NCI-H345 treated with DMSO at 0.1 percent for 48 hours (cell line): ENCODE measurements at regions not wholly inside any gene's neighbourhood (a gene's known extent, or its start where the extent isn't known, plus 50 kb on each side); places are given as distances from the start of the nearest gene placed in this dataset.

ENCODE experiments used
- DNase-seq: peaks from one replicate; lab custom pipeline; 2025; ENCODE audit not compliant: unreplicated experiment; lab: John Stamatoyannopoulos, UW

DNA sequence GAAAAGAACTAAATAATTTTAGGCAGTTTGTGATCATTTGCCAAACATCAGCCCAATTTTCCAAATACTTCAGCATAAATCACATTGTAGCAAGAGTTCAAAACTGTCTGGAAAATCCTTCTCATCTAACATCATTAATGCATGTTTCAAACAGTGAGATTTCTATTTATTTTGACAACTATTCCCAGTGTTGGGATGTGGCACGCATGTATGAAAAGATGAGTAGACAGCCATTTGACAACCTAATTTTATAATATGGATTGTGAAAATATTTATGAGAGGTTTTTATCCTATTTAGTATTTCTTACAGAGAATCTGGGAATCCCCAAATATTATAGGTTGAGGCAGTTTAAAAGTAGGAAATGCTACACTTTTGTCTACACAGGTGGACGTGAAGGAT is 357.6 kb upstream of the ARID1B start:
- DNase-seq, result no peak

GRCh38 chr6:156418253-156418652 is 358.9 kb upstream of the ARID1B start:
- no peak for DNase-seq

- no peak for DNase-seq
These were observed 360.8 kb upstream of the ARID1B start for GRCh38 chr6:156416391-156416790.

DNA sequence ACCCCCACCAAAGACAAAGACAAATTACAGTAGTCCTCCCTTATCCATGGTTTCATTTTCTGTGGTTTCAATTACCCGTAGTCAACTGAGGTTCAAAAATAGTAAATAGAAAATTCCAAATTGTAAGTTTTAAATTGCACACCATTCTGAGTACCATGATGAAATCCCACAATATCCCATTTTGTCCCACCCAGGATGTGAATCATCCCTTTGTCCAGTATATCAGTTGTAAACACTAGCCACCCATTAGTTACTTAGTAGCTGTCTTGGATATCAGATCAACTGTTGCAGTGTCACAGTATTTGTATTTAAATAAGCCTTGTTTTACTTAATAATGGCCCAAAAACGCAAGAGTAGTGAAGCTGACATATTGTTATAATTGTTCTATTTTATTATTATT is 364.0 kb upstream of the ARID1B start:
- DNase-seq, result no peak

GRCh38 chr6:156410649-156411048 is 366.5 kb upstream of the ARID1B start:
- DNase-seq, result no peak

- DNase-seq, result no peak
These were observed 368.5 kb upstream of the ARID1B start for GRCh38 chr6:156408655-156409054.

- no peak for DNase-seq
These were observed 369.8 kb upstream of the ARID1B start for GRCh38 chr6:156407334-156407733.

DNA sequence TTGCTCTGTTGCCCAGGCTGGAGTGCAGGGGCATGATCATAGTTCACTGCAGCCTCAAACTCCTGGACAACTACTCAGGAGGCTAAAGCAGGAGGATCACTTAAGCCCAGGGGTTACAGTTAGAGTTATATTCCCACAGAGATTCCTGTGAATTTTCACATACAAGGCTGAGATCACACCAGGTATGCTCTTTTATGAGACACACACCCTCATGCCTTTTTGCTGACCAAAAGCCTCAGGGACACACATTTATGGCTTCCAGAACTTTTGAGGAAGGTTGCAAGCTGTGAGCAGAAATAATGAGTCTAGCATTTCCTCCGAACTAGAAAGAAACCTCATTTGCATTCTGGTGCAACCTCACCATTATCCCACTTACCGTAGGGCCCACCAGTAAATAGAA is 370.5 kb upstream of the ARID1B start:
- DNase-seq, result no peak

DNA sequence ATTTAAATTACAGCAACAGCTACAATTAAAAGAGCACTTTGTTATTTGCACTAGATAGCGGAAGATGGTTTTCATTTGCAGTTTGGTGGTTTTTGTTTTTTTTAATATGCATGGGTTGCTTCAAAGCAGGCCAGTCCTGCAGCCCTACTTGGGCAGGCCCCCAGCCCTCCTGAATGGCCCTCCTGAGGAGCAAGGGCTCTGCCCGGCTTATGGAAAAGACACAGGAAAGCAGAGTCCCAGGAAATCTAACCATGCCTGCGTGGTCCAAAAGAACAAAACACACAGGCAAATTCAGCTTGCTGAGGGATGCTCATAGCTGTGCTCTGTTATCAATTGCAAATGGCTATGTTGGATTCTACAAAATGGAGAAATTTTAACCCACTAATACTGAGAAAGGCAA is 371.1 kb upstream of the ARID1B start:
- DNase-seq, result no peak

DNA sequence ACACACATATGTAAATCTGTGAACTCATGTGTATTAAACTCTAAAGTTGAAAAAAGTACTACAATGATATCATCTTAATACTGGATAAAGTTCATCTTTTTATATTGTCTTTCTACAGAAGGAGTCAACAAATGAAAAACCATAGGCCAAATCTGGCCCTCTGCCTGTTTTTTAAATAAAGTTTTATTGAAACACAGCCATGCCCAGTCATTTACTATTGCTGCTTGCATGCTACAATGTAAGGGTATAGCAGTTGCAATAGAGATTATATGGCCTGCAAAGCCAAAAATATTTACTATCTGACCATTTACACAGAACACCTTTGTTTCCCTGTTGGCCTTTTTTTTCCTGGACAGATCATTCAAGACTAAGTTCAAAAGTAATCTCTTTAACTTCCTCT is 374.6 kb upstream of the ARID1B start:
- DNase-seq, result no peak

GRCh38 chr6:156402227-156402626 is 375.0 kb upstream of the ARID1B start:
- DNase-seq, result no peak

DNA sequence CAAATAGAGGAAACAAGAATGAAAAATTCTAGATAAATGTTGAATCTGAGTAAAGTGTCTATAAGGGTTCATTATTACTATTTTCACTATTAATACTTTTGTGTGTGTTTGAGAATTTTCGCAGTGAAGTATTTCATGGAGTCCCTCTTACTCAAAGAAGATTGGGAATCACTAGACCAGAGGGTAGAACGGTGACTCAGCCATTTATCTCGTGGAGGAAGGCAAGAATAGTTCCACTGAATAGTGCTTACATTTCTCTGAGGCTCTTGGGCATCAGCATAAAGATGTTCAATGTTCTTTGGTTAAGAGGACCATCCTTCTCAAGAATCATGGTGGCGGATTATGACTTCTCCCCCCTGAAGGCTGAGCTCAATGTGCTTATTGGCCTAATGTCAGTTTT is 376.7 kb upstream of the ARID1B start:
- no peak for DNase-seq

DNA sequence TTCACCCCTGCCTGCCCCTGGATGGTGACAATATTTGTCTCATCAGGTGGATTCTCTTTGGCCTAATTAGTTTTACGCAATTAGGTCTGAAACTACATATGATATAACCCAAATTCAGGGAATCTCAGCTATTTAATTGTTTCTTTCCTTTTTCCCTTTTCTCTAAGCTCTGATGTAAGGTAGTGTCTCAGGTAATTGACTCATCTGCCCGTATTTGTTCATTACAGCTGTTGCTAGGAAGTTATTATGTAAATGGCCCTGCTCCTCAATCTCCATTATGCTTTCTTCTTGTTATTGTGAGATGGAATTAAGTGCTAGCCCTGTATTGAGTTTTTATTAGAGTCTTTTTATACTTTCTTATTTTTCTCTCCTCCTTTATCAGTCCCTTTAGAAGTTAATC is 378.2 kb upstream of the ARID1B start:
- DNase-seq, result no peak

- no peak for DNase-seq
These were observed 378.8 kb upstream of the ARID1B start for GRCh38 chr6:156398371-156398770.

- no peak for DNase-seq
These were observed 380.3 kb upstream of the ARID1B start for GRCh38 chr6:156396791-156397418.

GRCh38 chr6:156396068-156396771 is 381.0 kb upstream of the ARID1B start:
- no peak for DNase-seq

- DNase-seq, result peak; percentile 82
These were observed 381.9 kb upstream of the ARID1B start for GRCh38 chr6:156395276-156395675.

- DNase-seq, result no peak
These were observed 384.5 kb upstream of the ARID1B start for GRCh38 chr6:156392648-156393047.

DNA sequence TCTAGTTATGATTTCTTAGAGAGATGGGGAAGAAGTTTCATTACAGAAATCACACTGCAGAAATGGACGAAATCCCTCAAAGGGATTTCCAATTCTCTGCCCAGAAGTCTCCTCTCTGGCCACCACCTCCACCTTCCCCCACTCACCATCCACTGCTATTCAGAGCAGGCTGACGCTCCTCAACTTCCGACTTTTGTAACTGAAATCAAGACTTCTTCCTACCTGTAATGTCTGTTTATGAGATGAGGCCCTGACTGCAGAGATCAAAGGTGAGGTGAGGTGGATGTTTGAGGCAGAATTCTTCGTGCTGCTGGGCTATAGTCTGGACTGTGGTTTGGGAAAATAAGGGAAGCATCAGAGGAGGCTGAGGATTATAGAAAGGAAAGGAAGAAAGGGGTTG is 385.2 kb upstream of the ARID1B start:
- DNase-seq, result no peak

- DNase-seq, result no peak
These were observed 386.0 kb upstream of the ARID1B start for GRCh38 chr6:156391061-156391672.

DNA sequence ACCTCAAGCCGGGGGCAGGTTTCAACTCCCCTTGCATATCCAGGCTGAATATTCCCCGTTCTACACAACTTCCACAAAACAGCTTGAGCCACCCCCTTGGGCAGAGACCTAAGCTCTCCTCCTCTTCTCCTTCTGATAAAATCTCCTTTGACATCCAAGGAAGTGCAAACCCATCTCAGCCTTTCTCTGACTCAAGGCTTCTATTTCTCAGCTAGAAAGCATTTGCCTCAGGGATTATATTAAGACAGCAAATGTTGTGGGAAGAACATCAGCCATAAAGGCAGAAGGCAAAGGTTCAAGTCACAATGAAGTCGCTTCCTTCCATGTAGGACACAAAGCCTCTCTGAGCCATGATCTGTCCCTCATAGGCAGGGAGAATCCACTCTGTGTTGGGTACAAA is 386.6 kb upstream of the ARID1B start:
- no peak for DNase-seq

GRCh38 chr6:156389296-156389695 is 387.9 kb upstream of the ARID1B start:
- no peak for DNase-seq

DNA sequence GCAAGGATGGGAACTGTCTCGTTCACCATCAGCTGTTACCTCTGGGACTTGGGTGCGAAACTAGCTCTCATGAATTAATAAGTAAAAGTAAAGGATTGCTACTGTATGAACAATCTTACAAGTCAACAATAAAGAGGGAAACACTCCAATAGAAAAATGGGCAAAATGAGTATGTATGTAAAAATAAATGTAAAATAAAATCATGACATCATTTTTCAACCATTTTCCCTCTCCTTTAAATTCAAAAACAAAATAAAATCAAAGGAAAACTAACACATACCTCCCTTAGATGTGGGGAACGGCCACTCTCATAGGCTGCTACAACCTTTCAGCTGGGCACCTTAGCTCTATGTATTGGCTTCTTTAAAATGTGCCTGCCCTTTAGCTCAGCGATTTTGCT is 389.7 kb upstream of the ARID1B start:
- no peak for DNase-seq
